ENCODE measurements at regions not wholly inside any gene's neighbourhood (a gene's known extent, or its start where the extent isn't known, plus 50 kb on each side); places are given as distances from the start of the nearest gene placed in this dataset.

- H3K27me3 ChIP-seq (ENCODE audit: control insufficient read depth, insufficient read depth, low read length) = no peaks in the 10 kb centered on the region
- WGBS (ENCODE audit: insufficient coverage, insufficient read length) = no CpG with 5 or more reads among the region's 1 CpG
- H3K4me3 ChIP-seq (ENCODE audit: low read length) = no peak overlapping the region
- no peaks in the 10 kb centered on the region for H3K4me1 ChIP-seq (ENCODE audit: control insufficient read depth, insufficient read depth, low read length)
- no peak overlapping the region for H3K27ac ChIP-seq (ENCODE audit: low read length)
- no peaks in the 10 kb centered on the region for H3K9me3 ChIP-seq (ENCODE audit: control insufficient read depth, insufficient read depth, low read length)
- DNase-seq (ENCODE audit: low read depth, low spot score) = no peak
- H3K36me3 ChIP-seq (ENCODE audit: control insufficient read depth, insufficient read depth, low read length) = no peaks in the 10 kb centered on the region
Observed at GRCh38 chr4:148946271-148946670, 504.1 kb upstream of the NR3C2 start.

- Histone ChIP-seq H3K27me3 (ENCODE audit: control insufficient read depth, insufficient read depth, low read length) (no peaks in the 10 kb centered on the region), H3K4me3 (ENCODE audit: low read length) (no peak overlapping the region), H3K27ac (ENCODE audit: low read length) (no peak overlapping the region), H3K36me3 (ENCODE audit: control insufficient read depth, insufficient read depth, low read length) (no peaks in the 10 kb centered on the region), H3K4me1 (ENCODE audit: control insufficient read depth, insufficient read depth, low read length) (no peaks in the 10 kb centered on the region), H3K9me3 (ENCODE audit: control insufficient read depth, insufficient read depth, low read length) (no peaks in the 10 kb centered on the region)
- no peak for DNase-seq (ENCODE audit: low read depth, low spot score)
Observed at GRCh38 chr4:148944839-148945219, 502.6 kb upstream of the NR3C2 start.

GRCh38 chr4:148944136-148944838 is 502.1 kb upstream of the NR3C2 start:
- Histone ChIP-seq H3K9me3 (ENCODE audit: control insufficient read depth, insufficient read depth, low read length) (no peaks in the 10 kb centered on the region), H3K27me3 (ENCODE audit: control insufficient read depth, insufficient read depth, low read length) (no peaks in the 10 kb centered on the region), H3K4me3 (ENCODE audit: low read length) (no peak overlapping the region), H3K27ac (ENCODE audit: low read length) (no peak overlapping the region), H3K4me1 (ENCODE audit: control insufficient read depth, insufficient read depth, low read length) (no peaks in the 10 kb centered on the region), H3K36me3 (ENCODE audit: control insufficient read depth, insufficient read depth, low read length) (no peaks in the 10 kb centered on the region)
- no CpG with 5 or more reads among the region's 10 CpGs for WGBS (ENCODE audit: insufficient coverage, insufficient read length)
- DNase-seq (ENCODE audit: low read depth, low spot score) = no peak

GRCh38 chr4:148934926-148935578 is 492.8 kb upstream of the NR3C2 start:
- no peak for DNase-seq (ENCODE audit: low read depth, low spot score)
- Histone ChIP-seq H3K4me3 (ENCODE audit: low read length) (no peak overlapping the region), H3K4me1 (ENCODE audit: control insufficient read depth, insufficient read depth, low read length) (no peaks in the 10 kb centered on the region), H3K36me3 (ENCODE audit: control insufficient read depth, insufficient read depth, low read length) (no peaks in the 10 kb centered on the region), H3K27me3 (ENCODE audit: control insufficient read depth, insufficient read depth, low read length) (no peaks in the 10 kb centered on the region), H3K27ac (ENCODE audit: low read length) (no peak overlapping the region), H3K9me3 (ENCODE audit: control insufficient read depth, insufficient read depth, low read length) (no peaks in the 10 kb centered on the region)
- WGBS (ENCODE audit: insufficient coverage, insufficient read length) = no CpG with 5 or more reads among the region's 3 CpGs

GRCh38 chr4:148926276-148927260 is 484.4 kb upstream of the NR3C2 start:
- Histone ChIP-seq H3K27ac (ENCODE audit: low read length) (no peak overlapping the region), H3K4me1 (ENCODE audit: control insufficient read depth, insufficient read depth, low read length) (no peaks in the 10 kb centered on the region), H3K4me3 (ENCODE audit: low read length) (no peak overlapping the region), H3K27me3 (ENCODE audit: control insufficient read depth, insufficient read depth, low read length) (no peaks in the 10 kb centered on the region), H3K36me3 (ENCODE audit: control insufficient read depth, insufficient read depth, low read length) (no peaks in the 10 kb centered on the region), H3K9me3 (ENCODE audit: control insufficient read depth, insufficient read depth, low read length) (no peaks in the 10 kb centered on the region)
- WGBS (ENCODE audit: insufficient coverage, insufficient read length) = no CpG with 5 or more reads among the region's 3 CpGs
- DNase-seq (ENCODE audit: low read depth, low spot score) = no peak

- no peak for DNase-seq (ENCODE audit: low read depth, low spot score)
- Histone ChIP-seq H3K27ac (ENCODE audit: low read length) (no peak overlapping the region), H3K4me1 (ENCODE audit: control insufficient read depth, insufficient read depth, low read length) (no peaks in the 10 kb centered on the region), H3K9me3 (ENCODE audit: control insufficient read depth, insufficient read depth, low read length) (no peaks in the 10 kb centered on the region), H3K27me3 (ENCODE audit: control insufficient read depth, insufficient read depth, low read length) (no peaks in the 10 kb centered on the region), H3K36me3 (ENCODE audit: control insufficient read depth, insufficient read depth, low read length) (no peaks in the 10 kb centered on the region), H3K4me3 (ENCODE audit: low read length) (no peak overlapping the region)
Observed at GRCh38 chr4:148923881-148924280, 481.7 kb upstream of the NR3C2 start.

GRCh38 chr4:148922497-148922896 is 480.3 kb upstream of the NR3C2 start:
- Histone ChIP-seq H3K9me3 (ENCODE audit: control insufficient read depth, insufficient read depth, low read length) (no peaks in the 10 kb centered on the region), H3K36me3 (ENCODE audit: control insufficient read depth, insufficient read depth, low read length) (no peaks in the 10 kb centered on the region), H3K4me1 (ENCODE audit: control insufficient read depth, insufficient read depth, low read length) (no peaks in the 10 kb centered on the region), H3K27me3 (ENCODE audit: control insufficient read depth, insufficient read depth, low read length) (no peaks in the 10 kb centered on the region), H3K4me3 (ENCODE audit: low read length) (no peak overlapping the region), H3K27ac (ENCODE audit: low read length) (no peak overlapping the region)
- no peak for DNase-seq (ENCODE audit: low read depth, low spot score)
- no CpG with 5 or more reads among the region's 1 CpG for WGBS (ENCODE audit: insufficient coverage, insufficient read length)

GRCh38 chr4:148914734-148915133 is 472.5 kb upstream of the NR3C2 start:
- no CpG with 5 or more reads among the region's 2 CpGs for WGBS (ENCODE audit: insufficient coverage, insufficient read length)
- DNase-seq (ENCODE audit: low read depth, low spot score) = no peak

GRCh38 chr4:148914301-148914700 is 472.1 kb upstream of the NR3C2 start:
- no peaks in the 10 kb centered on the region for H3K9me3 ChIP-seq (ENCODE audit: control insufficient read depth, insufficient read depth, low read length)
- no peak for DNase-seq (ENCODE audit: low read depth, low spot score)
- H3K4me1 ChIP-seq (ENCODE audit: control insufficient read depth, insufficient read depth, low read length) = no peaks in the 10 kb centered on the region
- no peaks in the 10 kb centered on the region for H3K36me3 ChIP-seq (ENCODE audit: control insufficient read depth, insufficient read depth, low read length)
- no CpG with 5 or more reads among the region's 10 CpGs for WGBS (ENCODE audit: insufficient coverage, insufficient read length)
- no peak overlapping the region for H3K4me3 ChIP-seq (ENCODE audit: low read length)
- H3K27me3 ChIP-seq (ENCODE audit: control insufficient read depth, insufficient read depth, low read length) = no peaks in the 10 kb centered on the region
- H3K27ac ChIP-seq (ENCODE audit: low read length) = no peak overlapping the region

More at GRCh38 chr4:148914734-148915133, 472.5 kb upstream of the NR3C2 start:
- Histone ChIP-seq H3K9me3 (ENCODE audit: control insufficient read depth, insufficient read depth, low read length) (no peaks in the 10 kb centered on the region), H3K4me1 (ENCODE audit: control insufficient read depth, insufficient read depth, low read length) (no peaks in the 10 kb centered on the region), H3K27me3 (ENCODE audit: control insufficient read depth, insufficient read depth, low read length) (no peaks in the 10 kb centered on the region), H3K36me3 (ENCODE audit: control insufficient read depth, insufficient read depth, low read length) (no peaks in the 10 kb centered on the region), H3K27ac (ENCODE audit: low read length) (no peak overlapping the region), H3K4me3 (ENCODE audit: low read length) (no peak overlapping the region)

GRCh38 chr4:148903388-148903787 is 461.2 kb upstream of the NR3C2 start:
- Histone ChIP-seq H3K36me3 (ENCODE audit: control insufficient read depth, insufficient read depth, low read length) (no peaks in the 10 kb centered on the region), H3K9me3 (ENCODE audit: control insufficient read depth, insufficient read depth, low read length) (no peaks in the 10 kb centered on the region; the same call in 1 of the 2 replicates), H3K4me1 (ENCODE audit: control insufficient read depth, insufficient read depth, low read length) (peaks cover 4% of the 10 kb centered on the region; the same call in 1 of the 2 replicates), H3K4me3 (ENCODE audit: low read length) (no peak overlapping the region), H3K27ac (ENCODE audit: low read length) (no peak overlapping the region), H3K27me3 (ENCODE audit: control insufficient read depth, insufficient read depth, low read length) (no peaks in the 10 kb centered on the region)
- no peak for DNase-seq (ENCODE audit: low read depth, low spot score)

All from iPS DF 6.9 (cell line).